HG02588 (cell line): ENCODE measurements at regions not wholly inside any gene's neighbourhood (a gene's known extent, or its start where the extent isn't known, plus 50 kb on each side); places are given as distances from the start of the nearest gene placed in this dataset.
"Not testable (repeated sequence)": the region's sequence is repeated elsewhere in the genome, so short reads cannot be mapped to it uniquely, and the experiment has no call there.

Experiments
- ATAC-seq: cut with Tn5 transposase; IDR thresholded peaks from one replicate; pipeline ENCODE4 v1.9.1; 2021; ENCODE audit warnings: mild to moderate bottlenecking, moderate library complexity; ENCODE audit not compliant: unreplicated experiment

DNA sequence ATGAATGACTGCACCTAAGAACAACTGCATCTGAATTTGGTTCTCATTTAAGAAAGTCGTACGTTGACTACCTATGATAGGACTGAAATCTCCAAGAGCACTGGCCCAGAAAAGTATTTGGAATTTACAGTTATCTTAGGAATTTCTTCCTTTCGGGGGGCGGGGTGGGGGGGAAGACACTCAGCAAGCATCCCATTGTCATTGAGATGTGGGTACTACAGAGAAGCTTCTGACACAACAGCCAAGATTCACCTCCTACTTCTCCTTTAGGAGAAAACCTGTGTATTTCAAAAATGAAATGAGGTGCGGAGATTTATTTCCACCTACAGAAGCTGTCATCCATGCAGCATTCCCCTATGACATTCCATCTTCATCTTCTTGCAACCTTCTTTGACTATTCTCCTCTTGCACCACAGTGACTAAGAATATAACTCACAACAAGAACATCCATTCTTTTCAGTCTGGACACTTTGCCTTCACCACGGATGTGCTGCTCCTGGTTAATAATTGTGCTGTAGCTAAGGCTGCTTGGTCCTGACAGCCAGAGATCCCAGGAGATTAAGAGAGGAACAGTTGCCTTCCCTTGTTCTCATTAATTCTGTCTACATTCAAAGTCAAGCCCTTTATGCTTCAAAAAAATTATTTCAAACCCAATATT is 98.4 kb upstream of the FRMD4A start:
- ATAC-seq: no peak

DNA sequence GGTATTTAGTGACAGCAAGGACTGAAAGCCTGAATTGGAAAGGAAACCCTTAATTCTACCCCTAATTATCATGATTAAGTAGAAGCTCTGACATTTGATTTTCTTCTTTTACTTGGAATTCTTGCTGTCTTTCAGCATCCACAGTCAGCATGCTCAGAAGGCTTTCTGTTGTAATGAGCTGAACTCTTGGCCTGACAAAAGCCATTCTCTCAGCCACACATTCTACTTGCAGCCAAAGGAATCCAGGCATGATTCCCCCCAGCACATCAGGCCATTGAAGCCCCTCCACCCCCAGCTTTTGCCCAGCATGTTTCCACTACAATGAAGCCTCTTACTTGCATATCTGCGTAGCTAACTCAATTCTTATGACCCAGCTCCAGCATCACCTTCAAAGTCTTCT is 94.3 kb upstream of the FRMD4A start:
- ATAC-seq: no peak

DNA sequence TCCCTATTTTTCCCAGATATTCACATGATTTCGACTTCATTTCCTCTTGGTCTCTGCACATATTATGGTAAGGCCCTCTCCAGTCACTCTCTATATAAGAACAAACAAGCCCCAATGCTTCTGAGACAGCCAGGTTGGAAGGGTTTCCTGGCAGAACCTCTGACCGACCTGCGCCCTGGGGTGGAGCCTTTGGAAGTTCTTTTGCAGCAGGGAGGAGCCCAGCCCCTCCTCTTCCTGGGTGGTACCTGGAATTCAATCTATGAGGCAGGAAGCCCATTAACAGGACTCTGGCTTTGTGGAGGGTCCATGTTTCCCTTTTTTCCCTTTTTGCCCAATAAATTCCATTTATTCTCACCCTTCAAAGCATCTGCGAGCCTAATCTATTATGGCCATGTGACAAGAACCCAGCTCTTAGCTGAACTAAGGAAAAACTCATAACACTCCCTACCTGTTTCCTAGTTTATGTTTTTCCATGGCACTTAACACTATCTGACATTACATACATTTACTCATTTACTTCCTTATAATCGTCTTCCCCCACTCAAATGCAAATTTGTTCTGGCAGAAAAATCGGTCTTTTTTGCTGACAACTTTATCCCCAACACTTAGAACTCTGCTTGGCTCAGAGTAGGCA is 92.5 kb upstream of the FRMD4A start:
- no peak for ATAC-seq

DNA sequence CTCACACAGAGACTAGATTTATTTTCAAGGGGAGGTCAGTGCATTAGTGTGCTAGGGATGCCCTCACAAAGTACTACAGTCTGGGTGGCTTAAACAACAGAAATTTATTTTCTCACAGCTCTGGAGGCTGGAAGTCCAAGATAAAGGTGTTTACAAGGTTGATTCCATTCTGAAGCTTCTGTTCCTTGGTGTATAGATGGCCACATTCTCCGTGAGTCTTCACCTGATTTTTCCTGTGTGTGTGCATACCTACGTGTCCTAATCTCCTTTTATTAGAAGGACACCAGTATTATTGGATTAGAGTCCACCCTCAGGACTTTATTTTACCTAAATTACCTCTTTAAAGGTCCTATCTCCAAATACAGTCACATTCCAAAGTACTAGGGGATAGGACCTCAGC is 91.7 kb upstream of the FRMD4A start:
- no peak for ATAC-seq

DNA sequence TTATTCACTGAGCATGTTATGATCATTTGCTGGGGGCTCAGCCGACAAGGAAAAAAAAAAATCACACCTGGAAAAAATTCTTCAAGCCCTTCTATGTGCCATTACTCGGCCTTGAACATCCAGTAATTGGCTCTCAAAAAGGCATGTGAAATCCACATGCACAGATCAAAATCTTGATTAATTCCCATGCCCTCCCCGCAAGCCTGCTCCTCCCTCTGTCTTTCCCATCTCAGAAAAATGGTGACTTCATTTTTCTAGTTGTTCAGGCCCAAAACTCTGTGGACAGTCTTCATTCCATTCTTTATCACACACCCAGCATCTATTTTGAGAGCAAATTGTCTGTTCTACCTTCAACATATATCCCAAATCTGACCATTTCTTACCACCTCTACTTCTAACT is 91.2 kb upstream of the FRMD4A start:
- no peak for ATAC-seq

DNA sequence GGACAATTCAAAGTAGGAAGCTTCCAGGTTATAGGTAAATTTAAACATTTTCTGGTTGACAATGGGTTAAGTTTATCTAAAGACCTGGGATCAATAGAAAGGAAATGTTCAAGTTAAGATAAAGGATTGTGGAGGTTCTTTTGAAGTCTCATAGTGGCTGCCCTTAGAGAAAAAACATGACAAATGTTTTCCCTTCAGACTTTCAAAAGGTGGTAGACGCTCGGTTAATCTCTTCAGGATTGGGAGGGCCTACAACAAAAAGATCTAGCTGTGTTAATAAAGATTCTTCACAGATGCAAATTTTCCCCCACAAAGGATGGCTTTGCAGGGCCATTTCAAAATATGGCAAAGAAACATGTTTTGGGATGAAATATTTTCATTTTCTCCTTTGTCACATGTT is 86.6 kb upstream of the FRMD4A start:
- ATAC-seq: not testable (repeated sequence)

DNA sequence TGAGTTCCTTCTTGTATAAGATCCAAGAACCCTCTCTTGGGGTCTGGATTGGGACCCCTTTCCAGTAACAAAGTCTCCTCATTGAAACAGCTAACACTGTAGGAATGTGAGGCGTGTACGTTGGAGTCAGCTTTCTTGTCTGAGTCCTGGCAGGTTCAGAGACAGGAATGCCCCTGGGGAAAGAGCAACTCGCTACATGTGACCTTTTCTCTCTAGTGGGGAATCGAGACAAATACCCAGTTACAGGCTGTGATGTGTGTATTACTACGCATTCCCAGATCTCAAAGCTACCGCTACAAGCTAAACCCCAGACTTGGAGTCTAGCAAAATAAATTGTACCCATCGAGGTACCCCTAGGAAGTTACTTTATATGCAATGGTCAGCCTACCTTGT is 85.6 kb upstream of the FRMD4A start:
- ATAC-seq: no peak

DNA sequence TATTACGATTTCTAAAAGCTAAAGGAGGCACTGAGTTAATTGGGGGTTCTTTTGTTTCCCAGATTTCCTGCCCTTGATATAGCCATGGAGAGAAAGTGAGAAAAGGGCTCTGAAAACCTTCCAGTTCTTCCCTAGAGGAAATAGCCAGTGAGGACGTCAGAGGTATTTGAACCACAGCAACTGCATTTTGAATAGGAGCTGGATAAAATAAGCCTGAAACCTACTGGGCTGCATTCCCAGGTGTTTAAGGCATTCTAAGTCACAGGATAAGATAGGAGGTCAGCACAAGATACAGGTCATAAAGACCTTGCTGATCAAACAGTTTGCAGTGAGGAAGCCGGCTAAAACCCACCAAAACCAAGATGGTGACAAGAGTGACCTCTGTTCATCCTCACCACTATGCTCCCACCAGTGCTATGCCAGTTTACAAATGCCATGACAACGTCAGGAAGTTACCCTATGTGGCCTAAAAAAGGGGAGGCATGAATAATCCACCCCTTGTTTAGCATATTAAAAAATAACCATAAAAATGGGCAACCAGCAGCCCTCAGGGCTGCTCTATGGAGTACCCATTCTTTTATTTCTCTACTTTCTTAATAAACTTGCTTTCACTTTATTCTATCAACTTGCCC is 85.1 kb upstream of the FRMD4A start:
- ATAC-seq: no peak

DNA sequence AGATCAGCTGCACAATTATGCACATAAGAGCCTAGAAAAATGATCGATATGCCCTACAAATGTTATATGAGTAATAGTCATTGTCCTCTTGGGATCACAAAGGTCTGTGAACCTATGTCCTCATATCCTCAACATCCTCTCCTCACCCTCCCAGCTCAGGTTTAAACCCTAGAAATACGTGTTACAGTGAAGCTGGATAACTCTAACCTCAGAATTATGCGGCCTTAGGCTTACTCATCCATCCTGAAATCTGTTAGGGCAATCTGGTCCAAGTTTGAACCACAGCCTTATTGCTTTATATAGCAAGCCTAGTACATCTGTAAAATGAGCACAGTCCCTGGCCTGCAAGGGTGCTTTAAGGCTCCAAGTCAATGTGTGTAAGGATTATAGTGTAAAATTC is 84.2 kb upstream of the FRMD4A start:
- no peak for ATAC-seq

DNA sequence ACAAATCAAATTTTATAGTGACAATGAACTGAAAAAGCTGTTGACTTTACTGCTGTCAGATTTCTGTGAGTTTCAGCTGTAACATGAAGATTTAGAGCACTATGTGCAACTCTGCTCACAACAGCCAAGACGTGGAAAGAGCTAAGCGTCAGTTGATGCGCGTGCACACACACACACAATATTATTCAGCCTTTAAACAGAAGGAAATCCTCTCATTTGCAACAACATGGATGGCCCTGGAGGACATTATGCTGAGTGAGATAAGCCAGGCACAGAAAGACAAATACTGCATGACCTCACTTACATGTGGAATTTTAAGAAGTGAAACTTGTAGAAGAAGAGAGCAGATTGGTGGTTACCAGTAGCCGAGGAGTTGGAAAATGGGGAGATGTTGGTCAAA is 82.8 kb upstream of the FRMD4A start:
- ATAC-seq: no peak

DNA sequence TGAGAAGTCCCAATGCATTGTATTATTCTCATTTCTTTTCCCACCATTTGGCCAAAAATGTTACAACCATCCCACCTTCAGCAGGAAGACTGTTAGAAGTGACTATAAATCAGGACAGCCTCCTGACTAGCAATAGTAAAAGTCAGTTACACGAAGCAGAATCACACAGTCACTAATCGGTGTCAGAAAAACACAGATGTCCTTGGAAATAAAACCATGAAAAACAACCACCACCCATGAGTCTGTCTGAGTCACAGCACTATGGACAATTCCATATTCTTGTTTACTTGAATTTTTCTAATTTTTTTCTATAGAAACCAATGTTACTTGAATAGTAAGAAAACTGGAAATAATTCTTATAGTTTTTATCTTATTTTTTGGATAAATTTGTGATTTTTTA is 81.9 kb upstream of the FRMD4A start:
- no peak for ATAC-seq

DNA sequence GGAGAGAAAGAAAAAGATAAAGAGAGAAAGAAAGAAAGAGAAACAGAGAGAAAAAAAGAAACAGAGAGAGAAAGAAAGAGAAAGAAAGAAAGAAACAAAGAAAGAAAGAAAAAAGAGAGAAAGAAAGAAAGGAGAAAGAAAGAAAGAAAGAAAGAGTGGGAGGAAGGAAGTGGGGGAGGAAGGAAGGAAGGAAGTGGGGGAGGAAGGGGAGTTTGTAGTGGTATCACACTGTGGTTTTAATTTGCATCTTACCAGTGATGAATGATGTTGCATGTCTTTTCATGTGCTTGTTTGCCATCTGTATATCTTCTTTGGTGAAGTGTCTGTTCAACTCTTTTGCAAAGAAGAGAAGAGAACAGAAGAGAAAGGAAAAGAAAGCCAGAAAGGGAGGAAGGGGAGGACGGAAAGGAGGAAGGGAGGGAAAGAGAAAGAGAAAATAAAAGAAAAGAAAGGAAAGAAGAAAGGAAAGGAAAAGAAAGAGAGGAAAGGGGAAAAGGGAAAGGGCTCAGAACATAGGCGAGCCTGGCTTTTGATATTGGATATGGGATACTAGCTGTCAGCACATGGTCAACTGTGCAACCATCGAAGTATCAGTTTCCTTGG is 79.2 kb upstream of the FRMD4A start:
- ATAC-seq: no peak

DNA sequence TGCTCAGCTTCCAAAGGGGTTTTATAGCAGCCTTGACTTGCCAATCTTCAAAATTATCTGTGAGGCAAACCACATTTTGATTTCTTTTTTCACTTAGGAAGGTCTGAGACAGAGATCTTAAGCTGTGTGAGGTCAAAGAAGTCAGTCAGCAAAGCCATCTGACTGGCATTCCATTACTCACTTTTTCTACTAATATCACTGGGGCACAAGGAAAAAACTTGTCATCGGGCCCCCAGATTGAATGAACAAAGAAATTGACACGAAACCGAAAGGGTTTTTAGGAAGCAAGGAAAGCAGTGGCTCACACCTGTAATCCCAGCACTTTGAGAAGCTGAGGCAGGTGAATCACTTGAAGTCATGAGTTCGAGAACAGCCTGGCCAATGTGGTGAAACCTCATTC is 78.5 kb upstream of the FRMD4A start:
- ATAC-seq: no peak

DNA sequence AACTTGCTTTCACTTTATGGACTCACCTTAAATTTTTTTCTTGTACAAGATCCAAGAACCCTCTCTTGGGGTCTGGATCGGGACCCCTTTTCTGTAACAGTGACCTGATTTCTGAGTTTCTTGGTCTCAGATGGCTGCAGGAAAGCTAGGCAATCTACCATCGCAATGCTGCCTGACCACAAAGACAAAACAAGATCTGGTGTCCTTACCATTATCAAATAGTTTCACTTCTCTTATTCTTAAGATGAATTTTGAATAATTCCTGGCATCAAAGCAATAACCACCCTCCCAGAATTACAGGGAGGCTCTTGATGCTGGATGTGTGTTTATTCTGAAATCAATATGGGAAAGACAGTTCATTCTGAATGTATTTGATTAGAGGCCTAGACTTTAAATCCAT is 77.4 kb upstream of the FRMD4A start:
- no peak for ATAC-seq

DNA sequence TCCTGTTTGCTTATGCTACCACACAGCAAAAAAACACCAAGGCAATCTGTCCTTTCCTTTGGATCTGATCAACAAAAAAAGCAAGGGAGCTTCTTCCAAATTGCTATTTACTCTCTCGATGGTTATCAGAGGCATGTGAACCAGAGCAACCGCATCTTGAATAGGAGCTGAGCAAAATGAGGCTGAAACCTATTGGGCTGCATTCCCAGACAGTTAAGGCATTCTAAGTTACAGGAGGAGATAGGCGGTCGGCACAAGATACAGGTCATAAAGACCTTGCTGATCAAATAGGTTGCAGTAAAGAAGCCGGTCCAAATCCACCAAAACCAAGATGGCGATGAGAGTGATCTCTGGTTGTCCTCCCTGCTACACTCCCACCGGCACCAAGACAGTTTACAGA is 76.8 kb upstream of the FRMD4A start:
- no peak for ATAC-seq

DNA sequence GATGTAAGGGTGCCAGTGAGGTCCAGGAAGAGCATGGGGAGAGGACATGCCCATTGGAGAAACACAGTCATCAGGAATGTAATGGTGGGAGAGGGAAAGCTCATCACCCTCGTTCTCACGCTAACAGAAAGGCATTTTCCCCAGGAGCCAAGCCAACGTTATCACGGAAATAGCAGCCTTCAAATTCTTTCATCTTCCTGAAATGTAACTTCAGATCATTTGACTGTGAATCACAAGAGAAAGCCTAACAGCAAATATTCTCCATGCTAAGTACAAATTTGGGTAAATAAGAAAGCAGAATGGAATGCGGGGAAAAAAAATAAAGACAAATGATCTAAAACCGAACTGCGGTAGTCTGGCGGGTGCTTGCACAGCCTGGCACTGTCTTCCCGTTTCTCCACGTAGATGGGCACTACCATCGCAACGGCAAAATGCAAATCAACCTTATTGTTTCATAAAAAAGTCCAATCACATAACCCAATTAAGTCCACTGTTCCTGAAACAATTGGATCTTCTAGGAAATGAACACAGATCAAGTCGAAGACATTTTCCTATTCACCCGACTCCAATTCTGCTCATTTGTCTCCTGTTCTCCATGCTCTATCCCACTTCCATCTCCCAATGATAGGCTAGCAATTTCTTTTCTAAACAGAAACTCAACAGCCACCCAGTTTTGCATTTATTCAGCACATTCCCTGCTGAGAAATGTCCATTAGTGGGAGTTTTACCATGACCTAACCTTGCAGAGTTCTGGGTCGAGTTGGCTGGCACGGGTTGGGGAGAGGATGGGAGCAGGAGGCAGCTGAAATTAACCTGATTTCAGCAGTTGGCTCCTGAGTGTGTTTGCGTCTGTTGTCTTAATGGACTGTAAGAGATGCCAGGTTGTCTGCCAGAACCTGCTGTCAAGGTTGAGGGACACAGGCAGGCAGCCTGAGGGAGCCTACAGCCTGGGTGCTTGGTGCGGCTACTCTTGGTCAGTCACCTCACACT is 74.6 kb upstream of the FRMD4A start:
- no peak for ATAC-seq

DNA sequence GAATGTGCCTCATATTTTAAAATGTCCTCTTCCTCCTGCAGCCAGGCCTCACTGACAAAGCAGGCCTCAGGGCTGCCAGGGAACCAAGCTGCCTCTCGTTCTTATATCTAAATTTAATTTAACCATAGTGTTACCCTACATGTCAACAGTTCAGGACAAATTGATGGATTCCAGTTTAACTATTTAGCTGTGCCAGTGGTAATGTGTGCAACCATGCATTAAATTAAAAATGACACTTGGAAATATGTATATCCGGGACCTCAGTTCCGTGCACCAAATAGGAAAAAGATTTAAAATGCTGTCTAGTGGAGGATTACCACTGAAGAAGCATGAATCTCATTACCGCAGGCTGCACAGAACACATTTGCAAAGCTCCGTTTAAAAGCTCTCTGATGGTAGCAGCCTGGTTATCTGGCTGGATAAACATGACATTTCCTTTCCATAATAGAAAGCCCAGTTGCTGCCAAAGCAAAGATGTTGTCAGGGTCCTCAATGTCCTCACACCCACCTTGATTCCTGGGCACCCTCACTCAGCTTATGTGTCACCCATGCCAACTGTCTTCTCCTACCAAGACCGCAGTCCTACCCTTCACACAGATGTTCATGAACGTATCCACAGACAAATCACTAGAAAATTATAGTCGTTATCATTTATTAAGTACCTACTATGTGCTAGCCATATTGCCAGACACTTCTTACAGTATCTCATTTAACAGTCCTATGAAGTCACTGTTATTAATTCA is 73.3 kb upstream of the FRMD4A start:
- no peak for ATAC-seq

DNA sequence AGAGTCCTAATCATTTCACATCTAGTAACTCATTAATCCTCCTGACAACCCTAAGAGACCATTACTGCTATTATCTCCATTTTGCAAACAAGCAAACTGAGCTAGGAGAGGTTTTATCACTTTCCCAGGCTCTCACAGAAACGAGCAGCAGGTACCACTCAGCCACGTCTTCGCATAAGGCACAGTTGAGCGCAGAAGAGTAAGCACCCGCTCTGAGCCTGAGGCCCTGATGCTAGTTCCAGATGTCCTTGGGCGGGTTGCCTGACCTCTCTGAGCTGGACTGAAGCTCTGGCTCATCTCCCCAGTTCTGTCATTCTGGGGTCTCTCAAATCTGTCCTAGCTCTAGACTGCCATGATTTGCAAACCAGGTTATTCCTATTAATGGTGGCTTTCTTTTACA is 72.6 kb upstream of the FRMD4A start:
- ATAC-seq: no peak

DNA sequence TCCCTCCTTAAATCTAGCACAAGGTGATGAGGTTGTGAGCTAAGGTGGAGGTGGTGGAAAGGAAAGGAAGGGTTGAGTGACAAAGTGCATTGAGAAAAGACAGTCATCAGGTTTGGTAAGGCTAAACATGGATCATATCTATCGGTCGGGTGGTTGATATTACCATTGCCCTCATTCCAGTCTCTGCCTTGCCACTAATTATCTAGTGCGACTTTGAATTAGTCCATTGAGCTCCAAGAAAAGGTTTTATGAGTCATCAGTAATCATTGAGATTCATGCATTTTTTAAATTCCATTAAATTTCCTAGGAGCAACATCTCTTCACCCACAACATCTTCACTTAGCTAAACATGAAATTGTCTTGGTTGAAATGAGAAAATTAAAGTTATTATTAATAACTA is 68.9 kb upstream of the FRMD4A start:
- no peak for ATAC-seq

DNA sequence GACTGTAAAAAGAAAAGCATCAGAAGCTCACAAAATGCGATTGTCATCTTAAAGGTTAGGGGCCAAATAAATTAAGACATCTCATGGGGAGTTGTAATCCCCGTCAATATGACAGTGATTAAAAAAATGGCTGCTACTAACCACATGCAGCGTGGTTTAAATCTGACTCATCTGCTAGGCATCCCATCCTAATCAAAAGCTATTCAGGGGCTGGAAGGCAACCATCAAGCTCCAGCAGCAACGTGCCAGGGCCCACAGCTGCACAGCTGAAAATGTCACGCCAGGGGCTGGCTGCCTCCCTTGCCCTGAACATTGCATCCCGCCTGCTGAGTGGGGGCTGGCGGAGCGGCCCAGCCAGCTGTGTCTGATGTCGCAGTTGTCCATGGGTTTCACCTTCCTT is 66.3 kb upstream of the FRMD4A start:
- no peak for ATAC-seq
